Suprapubic skin (tissue), 4 donors: ENCODE measurements at regions not wholly inside any gene's neighbourhood (a gene's known extent, or its start where the extent isn't known, plus 50 kb on each side); places are given as distances from the start of the nearest gene placed in this dataset.

Experiments
- DNase-seq, 2 donors: peaks; one replicate each; pipeline ENCODE4 v3.0.0-alpha.2; 2019; ENCODE audit warnings: low spot score in 2 of 2
- H3K27ac ChIP-seq: fragments of 200-600 bp; sonication (generic); one replicate; pipeline ENCODE4 v1.5.1; 2019
- H3K27me3 ChIP-seq: fragments of 200-600 bp; sonication (generic); one replicate; pipeline ENCODE4 v1.5.1; 2019
- H3K36me3 ChIP-seq: fragments of 200-600 bp; sonication (generic); one replicate; pipeline ENCODE4 v1.5.1; 2019
- H3K4me1 ChIP-seq: fragments of 200-600 bp; sonication (generic); one replicate; pipeline ENCODE4 v1.5.1; 2019
- H3K4me3 ChIP-seq: fragments of 200-600 bp; sonication (generic); one replicate; pipeline ENCODE4 v1.5.1; 2019; ENCODE audit warnings: mild to moderate bottlenecking
- H3K9me3 ChIP-seq: fragments of 200-600 bp; sonication (generic); one replicate; pipeline ENCODE4 v1.5.1; 2019
- CTCF ChIP-seq, 2 donors: fragments of 200-600 bp in 1 of 2; fragments of 450-650 bp in 1 of 2; sonication (generic) in 1 of 2; IDR thresholded peaks; one replicate each; pipeline ENCODE4 v1.5.1; 2016 to 2019; ENCODE audit warnings: antibody characterized with exemption in 2 of 2, mild to moderate bottlenecking in 1 of 2, moderate library complexity in 1 of 2
- EP300 ChIP-seq: sonication (generic); formaldehyde crosslinking; IDR thresholded peaks from one replicate; pipeline ENCODE4 v1.6.1; 2017; ENCODE audit warnings: antibody characterized with exemption
- POLR2A ChIP-seq, 2 donors: fragments of 450-650 bp; IDR thresholded peaks; one replicate each; pipeline ENCODE4 v1.6.1; 2017; ENCODE audit warnings: antibody characterized with exemption in 2 of 2, mild to moderate bottlenecking in 2 of 2, moderate library complexity in 2 of 2
- POLR2AphosphoS5 ChIP-seq, 3 donors: sonication (generic); formaldehyde crosslinking; IDR thresholded peaks; one replicate each; pipeline ENCODE4 v1.6.1; 2017; ENCODE audit warnings: antibody characterized with exemption in 3 of 3
- WGBS: methylation state at CpG from one replicate; pipeline ENCODE4 v1.1.5; 2018; 5-methylcytosine and 5-hydroxymethylcytosine counted together

GRCh38 chr1:97980530-97980929, 59.7 kb upstream of the DPYD start:
- TF ChIP-seq POLR2A (IDR thresholded peaks at IDR 0.05): no peak
- TF ChIP-seq POLR2AphosphoS5 (IDR thresholded peaks at IDR 0.05): no peak
- TF ChIP-seq EP300: no peak
- TF ChIP-seq CTCF (IDR thresholded peaks at IDR 0.05): no peak
- H3K27me3 ChIP-seq: no peaks in the 10 kb centered on the region
- no peaks in the 10 kb centered on the region for H3K4me1 ChIP-seq
- no peaks in the 10 kb centered on the region for H3K36me3 ChIP-seq
- WGBS: 83% methylated on average over 2 of the region's 2 CpGs
- no peaks in the 10 kb centered on the region for H3K9me3 ChIP-seq
- DNase-seq: no peak
- H3K27ac ChIP-seq: no peak overlapping the region
- no peak overlapping the region for H3K4me3 ChIP-seq

- DNase-seq: no peak
- TF ChIP-seq POLR2AphosphoS5 (IDR thresholded peaks at IDR 0.05) (no peak), CTCF (IDR thresholded peaks at IDR 0.05) (no peak), EP300 (no peak)
- Histone ChIP-seq H3K27ac (no peak overlapping the region), H3K4me3 (no peak overlapping the region), H3K27me3 (no peaks in the 10 kb centered on the region), H3K36me3 (no peaks in the 10 kb centered on the region), H3K9me3 (no peaks in the 10 kb centered on the region), H3K4me1 (no peaks in the 10 kb centered on the region)
Observed at GRCh38 chr1:97976801-97977200, 56.0 kb upstream of the DPYD start.
